Body of pancreas (tissue), 4 donors: ENCODE measurements at regions not wholly inside any gene's neighbourhood (a gene's known extent, or its start where the extent isn't known, plus 50 kb on each side); places are given as distances from the start of the nearest gene placed in this dataset.

Experiments
- CTCF ChIP-seq, 7 experiments: fragments of 450-650 bp in 4 of 7; fragments of 200-600 bp in 3 of 7; sonication (generic) in 3 of 7; IDR thresholded peaks; one replicate each; pipeline ENCODE4 v1.5.1; 2016 to 2019; ENCODE audit warnings: antibody characterized with exemption in 7 of 7
- POLR2A ChIP-seq, 3 donors: fragments of 450-650 bp; IDR thresholded peaks; one replicate each; pipeline ENCODE4 v1.6.1; 2016; ENCODE audit warnings: antibody characterized with exemption in 3 of 3, mild to moderate bottlenecking in 2 of 3

GRCh38 chr2:125267683-125268082 lies 1242.6 kb downstream of the CNTNAP5 start:
- no peak for TF ChIP-seq CTCF (IDR thresholded peaks at IDR 0.05)
- no peak for TF ChIP-seq POLR2A (IDR thresholded peaks at IDR 0.05)
